IgD-negative memory B cell (primary cell): ENCODE measurements at regions not wholly inside any gene's neighbourhood (a gene's known extent, or its start where the extent isn't known, plus 50 kb on each side); places are given as distances from the start of the nearest gene placed in this dataset.
A peak's percentile ranks its signal among the peaks of the same experiment; 100 is the strongest.
"Not testable (repeated sequence)": the region's sequence is repeated elsewhere in the genome, so short reads cannot be mapped to it uniquely, and the experiment has no call there.

Experiments used
- H3K27ac Mint-ChIP-seq, 3 donors: one replicate each; pipeline ENCODE4 v1.8.0; 2020 to 2022; ENCODE audit warnings: mild to moderate bottlenecking in 3 of 3, mixed read lengths in 3 of 3, moderate library complexity in 1 of 3
- H3K27me3 Mint-ChIP-seq: one replicate; pipeline ENCODE4 v1.8.0; 2021; ENCODE audit warnings: mixed read lengths
- H3K36me3 Mint-ChIP-seq: one replicate; pipeline ENCODE4 v1.8.0; 2020; ENCODE audit warnings: mild to moderate bottlenecking, mixed read lengths
- H3K4me1 Mint-ChIP-seq, 3 donors: one replicate each; pipeline ENCODE4 v1.8.0; 2020 to 2022; ENCODE audit warnings: mixed read lengths in 3 of 3, mild to moderate bottlenecking in 1 of 3
- H3K4me3 Mint-ChIP-seq, 4 donors: one replicate each; pipeline ENCODE4 v1.8.0; 2020 to 2022; ENCODE audit warnings: mild to moderate bottlenecking in 4 of 4, mixed read lengths in 4 of 4, moderate library complexity in 3 of 4
- H3K9me3 Mint-ChIP-seq, 3 donors: one replicate each; pipeline ENCODE4 v1.8.0; 2020 to 2021; ENCODE audit warnings: mixed read lengths in 3 of 3, mild to moderate bottlenecking in 1 of 3

DNA sequence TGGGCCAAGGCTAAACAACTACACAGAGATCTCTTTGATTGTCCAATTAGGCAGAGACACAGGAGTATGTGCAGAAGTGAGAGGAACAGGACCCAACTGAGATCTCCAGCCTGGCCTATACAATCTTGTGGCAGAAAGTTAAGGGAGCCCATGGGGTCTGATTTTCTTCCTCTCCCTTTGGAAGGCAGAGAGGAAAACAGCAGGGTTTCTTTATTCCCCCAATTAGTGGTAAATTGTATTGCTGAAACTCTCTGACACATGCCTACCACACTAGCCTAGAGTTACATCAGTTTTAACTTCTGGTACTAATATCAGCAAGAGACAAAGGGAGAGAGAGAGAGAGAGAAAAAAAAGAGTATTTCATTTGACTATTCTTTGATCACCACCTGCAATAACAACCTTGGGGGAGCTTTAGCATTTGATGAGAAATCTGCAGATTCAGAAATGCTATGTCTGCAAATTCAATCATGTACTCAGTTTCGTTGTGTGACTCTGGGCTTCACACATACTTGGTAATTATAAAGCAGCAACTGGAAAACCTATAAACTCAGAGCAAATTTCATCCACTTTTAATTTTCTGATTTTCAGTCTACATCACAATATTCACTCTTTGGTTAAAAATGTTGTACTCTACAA is 260.3 kb upstream of the SPTLC3 start:
- Mint-ChIP-seq H3K4me1 (no peaks in the 10 kb centered on the region), H3K4me3 (no peak overlapping the region), H3K27me3 (no peaks in the 10 kb centered on the region), H3K9me3 (peaks cover 2 to 4% (median 3%) of the 10 kb centered on the region in 3 donors), H3K36me3 (no peaks in the 10 kb centered on the region), H3K27ac (no peak overlapping the region)

DNA sequence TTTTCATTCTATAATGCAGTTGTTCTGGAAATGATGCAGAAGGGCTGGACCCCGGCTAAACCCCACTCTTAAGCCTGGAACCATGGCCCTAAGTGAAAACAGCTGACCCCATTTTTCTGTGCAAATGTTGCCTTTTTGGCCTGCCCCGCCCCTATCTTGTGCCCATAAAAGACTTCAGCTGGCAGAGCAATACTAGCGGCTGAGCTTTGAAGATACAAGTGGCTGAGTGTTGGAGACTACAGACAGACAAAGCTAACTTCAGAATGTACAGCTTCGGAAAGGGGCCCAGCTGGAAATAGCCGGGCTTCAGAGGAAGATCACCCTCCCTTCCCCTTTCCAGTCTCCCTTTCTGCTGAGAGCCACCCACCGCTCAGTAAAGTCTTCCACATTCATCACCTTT is 258.6 kb upstream of the SPTLC3 start:
- Mint-ChIP-seq H3K27me3 (no peaks in the 10 kb centered on the region), H3K27ac (no peak overlapping the region), H3K4me3 (no peak overlapping the region), H3K36me3 (no peaks in the 10 kb centered on the region), H3K4me1 (no peaks in the 10 kb centered on the region), H3K9me3 (peaks cover 3 to 4% (median 4%) of the 10 kb centered on the region in 3 donors)

DNA sequence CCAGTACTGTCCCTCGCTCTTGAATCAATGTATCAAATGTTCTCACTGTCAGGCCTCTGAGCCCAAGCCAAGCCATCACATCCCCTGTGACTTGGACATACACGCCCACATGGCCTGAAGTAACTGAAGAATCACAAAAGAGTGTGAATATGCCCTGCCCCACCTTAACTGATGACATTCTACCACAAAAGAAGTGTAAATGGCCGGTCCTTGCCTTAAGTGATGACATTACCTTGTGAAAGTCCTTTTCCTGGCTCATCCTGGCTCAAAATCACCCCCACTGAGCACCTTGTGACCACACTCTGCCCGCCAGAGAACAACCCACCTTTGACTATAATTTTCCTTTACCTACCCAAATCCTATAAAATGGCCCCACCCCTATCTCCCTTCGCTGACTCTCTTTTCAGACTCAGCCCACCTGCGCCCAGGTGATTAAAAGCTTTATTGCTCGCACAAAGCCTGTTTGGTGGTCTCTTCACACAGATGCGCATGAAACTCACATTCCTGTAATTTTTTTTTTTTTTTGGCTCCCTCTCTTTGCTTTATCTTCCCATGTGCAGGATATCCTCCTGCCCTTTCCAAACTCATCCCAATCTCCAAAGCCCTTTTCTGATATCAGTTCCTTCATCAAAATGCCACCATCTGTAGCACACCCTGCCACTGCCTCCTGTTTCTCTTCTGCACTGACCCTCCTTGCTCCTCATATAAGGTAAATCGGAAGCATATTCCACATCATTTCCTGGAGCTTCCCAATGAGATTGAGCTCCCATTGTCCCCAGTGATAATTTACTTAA is 255.7 kb upstream of the SPTLC3 start:
- not testable (repeated sequence) for H3K36me3 Mint-ChIP-seq, H3K27me3 Mint-ChIP-seq, H3K4me1 Mint-ChIP-seq, H3K27ac Mint-ChIP-seq, H3K4me3 Mint-ChIP-seq, H3K9me3 Mint-ChIP-seq

DNA sequence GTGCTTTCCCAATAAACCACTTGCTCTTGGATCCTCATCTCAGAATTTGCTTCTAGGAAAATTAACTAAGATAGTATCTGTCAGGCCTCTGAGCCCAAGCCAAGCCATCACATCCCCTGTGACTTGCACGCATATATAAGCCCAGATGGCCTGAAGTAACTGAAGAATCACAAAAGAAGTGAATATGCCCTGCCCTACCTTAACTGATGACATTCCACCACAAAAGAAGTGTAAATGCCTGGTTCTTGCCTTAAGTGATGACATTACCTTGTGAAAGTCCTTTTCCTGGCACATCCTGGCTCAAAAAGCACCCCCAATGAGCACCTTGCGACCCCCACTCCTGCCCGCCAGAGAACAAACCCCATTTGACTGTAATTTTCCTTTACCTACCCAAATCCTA is 255.0 kb upstream of the SPTLC3 start:
- H3K27me3 Mint-ChIP-seq, H3K36me3 Mint-ChIP-seq, H3K9me3 Mint-ChIP-seq, H3K4me1 Mint-ChIP-seq, H3K4me3 Mint-ChIP-seq, H3K27ac Mint-ChIP-seq: not testable (repeated sequence)

DNA sequence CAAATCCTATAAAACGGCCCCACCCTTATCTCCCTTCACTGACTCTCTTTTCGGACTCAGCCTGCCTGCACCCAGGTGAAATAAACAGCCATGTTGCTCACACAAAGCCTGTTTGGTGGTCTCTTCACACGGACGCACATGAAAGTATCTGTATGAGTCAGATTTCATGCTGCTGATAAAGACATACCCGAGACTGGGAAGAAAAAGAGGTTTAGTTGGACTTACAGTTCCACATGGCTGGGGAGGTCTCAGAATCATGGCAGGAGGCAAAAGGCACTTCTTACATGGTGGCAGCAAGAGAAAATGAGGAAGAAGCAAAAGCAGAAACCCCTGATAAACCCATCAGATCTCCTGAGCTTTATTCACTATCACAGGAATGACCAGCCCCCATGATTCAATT is 249.3 kb upstream of the SPTLC3 start:
- not testable (repeated sequence) for H3K27me3 Mint-ChIP-seq, H3K4me1 Mint-ChIP-seq, H3K4me3 Mint-ChIP-seq, H3K27ac Mint-ChIP-seq, H3K36me3 Mint-ChIP-seq, H3K9me3 Mint-ChIP-seq

DNA sequence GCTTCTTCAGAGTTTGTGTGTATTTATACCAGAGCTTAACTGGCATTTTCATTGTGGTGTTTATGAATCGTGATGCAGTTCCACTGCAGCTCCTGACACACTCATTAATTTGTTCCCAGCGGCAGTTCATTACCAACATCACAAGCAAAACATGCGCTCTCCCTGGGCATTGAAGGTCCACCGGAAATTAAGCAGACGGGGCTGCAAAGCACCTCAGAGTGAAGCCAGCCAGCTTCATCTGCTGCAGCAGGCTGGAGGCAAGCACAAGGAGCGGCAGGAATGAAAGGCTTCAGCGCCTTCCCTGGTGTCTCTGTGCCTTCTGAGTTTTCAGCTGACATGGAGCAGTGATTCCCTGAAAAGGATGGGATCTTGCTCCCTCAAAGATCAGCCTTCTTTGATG is 246.0 kb upstream of the SPTLC3 start:
- Mint-ChIP-seq H3K27ac (no peak overlapping the region), H3K9me3 (peaks cover under 1 to 3% (median 2%) of the 10 kb centered on the region in 3 donors), H3K27me3 (no peaks in the 10 kb centered on the region), H3K36me3 (no peaks in the 10 kb centered on the region), H3K4me3 (no peak overlapping the region), H3K4me1 (no peaks in the 10 kb centered on the region)

DNA sequence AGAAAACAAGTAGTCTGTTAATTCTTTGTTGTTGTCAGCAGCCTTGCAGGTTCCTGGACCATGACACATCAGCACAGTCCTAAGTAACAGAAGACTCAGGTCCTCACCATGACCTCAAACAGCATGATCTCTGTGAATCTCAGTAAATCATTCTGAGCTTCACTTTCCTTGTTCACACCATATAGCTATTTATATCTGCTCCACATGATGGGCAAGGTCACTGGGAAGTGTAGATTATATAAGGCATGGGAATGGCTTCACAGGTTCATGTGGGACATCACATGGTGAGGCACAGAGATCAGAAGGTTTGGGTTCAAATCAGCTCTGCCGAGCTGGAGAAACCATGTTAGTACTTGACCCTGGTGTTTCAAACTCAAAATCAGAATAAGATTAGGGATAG is 245.4 kb upstream of the SPTLC3 start:
- peaks cover 0 to 3% (median under 1%) of the 10 kb centered on the region in 3 donors for H3K9me3 Mint-ChIP-seq
- H3K4me1 Mint-ChIP-seq, result no peaks in the 10 kb centered on the region
- no peak overlapping the region for H3K27ac Mint-ChIP-seq
- H3K27me3 Mint-ChIP-seq, result no peaks in the 10 kb centered on the region
- H3K36me3 Mint-ChIP-seq, result no peaks in the 10 kb centered on the region
- no peak overlapping the region for H3K4me3 Mint-ChIP-seq

DNA sequence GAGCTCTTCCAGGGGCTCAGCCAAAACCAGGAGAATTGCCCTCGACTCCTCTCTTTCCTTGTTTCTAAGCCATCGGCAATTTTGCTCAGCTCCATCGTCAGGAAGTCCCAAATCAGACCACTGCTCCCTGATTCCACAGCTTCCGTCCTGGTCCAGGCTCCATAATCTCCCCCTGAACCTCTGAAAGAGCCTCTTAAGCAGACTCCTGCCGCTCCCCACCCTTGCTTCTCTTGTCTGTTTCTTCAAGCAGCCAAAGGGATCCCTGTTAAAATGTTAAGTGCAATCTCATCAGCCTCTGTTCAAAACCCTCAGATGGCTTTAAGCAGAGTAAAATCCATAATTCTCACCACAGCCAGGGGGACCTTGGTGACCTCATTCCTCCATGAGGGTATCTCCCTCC is 244.7 kb upstream of the SPTLC3 start:
- Mint-ChIP-seq H3K36me3 (no peaks in the 10 kb centered on the region), H3K27me3 (no peaks in the 10 kb centered on the region), H3K4me3 (no peak overlapping the region), H3K4me1 (no peaks in the 10 kb centered on the region), H3K27ac (no peak overlapping the region), H3K9me3 (peaks cover 0 to 2% (median 0%) of the 10 kb centered on the region in 3 donors)

DNA sequence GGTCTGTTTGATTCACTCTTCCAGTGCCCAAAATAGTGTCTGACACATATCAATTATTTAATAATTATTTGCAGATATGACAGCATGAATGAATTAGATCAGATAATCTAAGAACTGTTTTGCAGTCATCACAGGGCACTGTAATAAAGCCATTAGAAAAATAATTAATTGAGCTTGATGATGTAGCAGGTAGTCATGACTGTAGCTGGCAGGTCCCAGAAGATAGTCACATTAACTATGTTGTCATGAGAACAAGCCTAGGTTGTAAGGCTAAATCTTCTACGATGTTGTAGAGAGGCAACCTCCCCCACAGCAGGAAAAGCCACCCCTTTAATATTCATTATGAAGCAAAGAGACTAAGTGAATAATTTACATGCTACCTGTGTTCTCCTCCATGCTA is 243.9 kb upstream of the SPTLC3 start:
- Mint-ChIP-seq H3K27ac (no peak overlapping the region), H3K4me1 (no peaks in the 10 kb centered on the region), H3K9me3 (peaks cover 0 to 3% (median 2%) of the 10 kb centered on the region in 3 donors), H3K27me3 (no peaks in the 10 kb centered on the region), H3K36me3 (no peaks in the 10 kb centered on the region), H3K4me3 (no peak overlapping the region)

DNA sequence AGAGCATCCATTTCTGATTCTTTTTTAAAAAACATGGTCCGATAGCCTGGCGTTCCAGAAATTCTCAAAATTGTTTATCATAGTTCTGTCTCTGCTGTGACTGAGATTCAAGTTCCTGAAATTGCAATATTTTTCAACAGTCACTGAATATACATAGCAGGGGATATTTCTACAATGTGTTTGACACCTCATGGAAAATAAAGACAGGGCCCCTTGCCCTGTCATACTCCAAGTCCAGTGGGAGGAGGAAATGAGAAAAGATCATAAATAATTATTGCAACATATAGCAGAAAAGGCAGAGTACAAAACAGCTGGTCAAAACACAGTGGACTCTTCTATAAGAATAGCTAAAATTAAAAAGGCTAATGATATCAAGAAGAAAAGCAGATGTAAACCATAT is 234.8 kb upstream of the SPTLC3 start:
- Mint-ChIP-seq H3K4me3 (no peak overlapping the region), H3K36me3 (peaks cover 3% of the 10 kb centered on the region), H3K27me3 (no peaks in the 10 kb centered on the region), H3K9me3 (peaks cover 2 to 26% (median 4%) of the 10 kb centered on the region in 3 donors), H3K4me1 (peaks cover 0 to 2% (median 0%) of the 10 kb centered on the region in 3 donors), H3K27ac (peak overlapping the region in 1 of 3 donors; percentile 14)

DNA sequence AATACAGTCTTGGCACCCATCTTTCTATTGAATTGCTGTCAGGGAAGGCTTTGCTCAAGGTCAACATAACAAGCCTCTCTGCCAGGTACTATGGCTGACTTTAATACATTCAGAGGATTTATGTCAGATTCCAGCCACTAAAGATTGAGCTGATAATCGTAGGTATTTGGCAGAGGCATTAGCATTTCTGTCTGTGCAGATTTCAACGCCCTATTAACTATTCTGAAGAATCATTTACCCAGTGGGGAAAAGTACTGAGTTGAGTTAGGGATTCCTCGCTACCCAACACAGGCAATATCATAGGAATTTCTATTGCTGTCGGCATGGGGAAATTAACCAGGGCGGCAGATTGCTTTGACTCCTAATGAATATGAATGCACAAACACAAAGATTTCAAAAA is 233.7 kb upstream of the SPTLC3 start:
- Mint-ChIP-seq H3K27ac (no peak overlapping the region), H3K27me3 (no peaks in the 10 kb centered on the region), H3K9me3 (peaks cover 2 to 21% (median 4%) of the 10 kb centered on the region in 3 donors), H3K4me1 (peaks cover 0 to 2% (median 0%) of the 10 kb centered on the region in 3 donors), H3K4me3 (no peak overlapping the region), H3K36me3 (peaks cover 3% of the 10 kb centered on the region)

DNA sequence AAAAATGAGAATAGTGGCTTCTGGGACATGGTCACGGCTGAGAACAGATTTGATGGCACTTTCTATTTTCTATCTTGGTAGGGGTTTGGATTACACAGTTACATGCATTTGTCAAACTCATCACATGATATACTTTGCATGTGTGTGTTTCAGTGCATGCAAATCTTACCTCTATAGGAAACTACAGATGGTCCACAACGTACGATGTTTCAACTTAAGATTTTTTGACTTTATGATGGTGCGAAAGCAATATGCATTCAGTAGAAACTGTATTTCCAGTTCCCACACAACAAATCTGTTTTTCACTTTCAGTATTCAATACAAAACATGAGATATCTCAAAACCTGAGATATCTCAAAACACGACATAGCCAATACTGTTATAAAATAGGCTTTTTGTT is 231.8 kb upstream of the SPTLC3 start:
- no peaks in the 10 kb centered on the region for H3K27me3 Mint-ChIP-seq
- H3K27ac Mint-ChIP-seq, result no peak overlapping the region
- peaks cover 3% of the 10 kb centered on the region for H3K36me3 Mint-ChIP-seq
- no peaks in the 10 kb centered on the region for H3K4me1 Mint-ChIP-seq
- H3K4me3 Mint-ChIP-seq, result no peak overlapping the region
- peaks cover 0 to 13% (median 4%) of the 10 kb centered on the region in 3 donors for H3K9me3 Mint-ChIP-seq

DNA sequence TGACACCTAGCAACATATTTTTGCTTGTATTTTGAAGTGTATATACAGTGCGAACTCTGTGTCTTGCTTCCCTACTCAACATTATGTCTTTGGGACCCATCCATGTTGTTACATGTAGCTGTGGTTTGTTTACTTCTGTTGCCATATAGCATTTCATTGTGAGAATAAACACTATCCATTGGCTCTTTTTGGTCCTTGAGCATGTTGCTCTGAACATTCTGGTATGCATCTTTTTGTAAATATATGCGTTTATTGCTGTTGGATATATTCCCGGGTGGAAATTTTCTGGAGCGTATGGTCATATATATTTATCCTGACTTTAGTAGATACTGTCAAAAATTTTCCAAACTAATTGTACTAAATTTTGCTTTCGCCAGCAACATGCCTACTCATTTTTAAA is 222.5 kb upstream of the SPTLC3 start:
- H3K27me3 Mint-ChIP-seq, result no peaks in the 10 kb centered on the region
- H3K27ac Mint-ChIP-seq, result no peak overlapping the region
- H3K9me3 Mint-ChIP-seq, result peaks cover 2 to 9% (median 2%) of the 10 kb centered on the region in 3 donors
- H3K4me1 Mint-ChIP-seq, result no peaks in the 10 kb centered on the region
- H3K4me3 Mint-ChIP-seq, result no peak overlapping the region
- no peaks in the 10 kb centered on the region for H3K36me3 Mint-ChIP-seq

DNA sequence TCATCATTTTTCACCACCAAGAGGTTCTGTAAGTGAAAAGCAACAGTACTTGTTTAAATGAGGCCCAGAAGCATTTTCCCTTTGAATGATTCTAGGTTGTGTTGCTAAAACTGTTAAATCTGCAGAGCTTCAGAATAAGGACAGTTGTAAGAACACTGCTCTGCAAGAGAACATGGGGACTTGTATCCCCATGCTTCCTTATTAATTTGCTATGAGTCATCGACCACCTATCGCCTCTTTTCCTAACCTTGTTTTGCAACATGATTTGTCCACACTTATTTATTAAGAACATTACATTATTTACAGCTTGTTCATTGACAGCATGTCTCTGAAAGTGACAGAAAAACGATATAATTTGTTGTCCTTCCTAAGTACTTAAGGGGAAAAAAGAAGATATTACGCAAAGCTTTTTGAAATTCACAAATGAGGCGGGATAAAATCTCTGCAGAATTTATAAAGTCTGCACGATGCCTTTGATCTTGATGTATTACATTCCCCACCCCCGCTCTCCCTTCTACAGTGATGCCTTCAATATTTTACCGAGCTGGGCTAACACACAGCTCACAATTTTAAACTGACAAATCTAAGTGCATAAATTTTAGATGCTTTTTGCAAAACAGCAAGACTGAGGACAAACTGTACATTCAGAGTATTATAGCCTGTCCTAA is 220.0 kb upstream of the SPTLC3 start:
- no peaks in the 10 kb centered on the region for H3K36me3 Mint-ChIP-seq
- H3K27me3 Mint-ChIP-seq, result no peaks in the 10 kb centered on the region
- H3K4me1 Mint-ChIP-seq, result no peaks in the 10 kb centered on the region
- peaks cover 2 to 3% (median 2%) of the 10 kb centered on the region in 3 donors for H3K9me3 Mint-ChIP-seq
- no peak overlapping the region for H3K27ac Mint-ChIP-seq
- H3K4me3 Mint-ChIP-seq, result no peak overlapping the region

DNA sequence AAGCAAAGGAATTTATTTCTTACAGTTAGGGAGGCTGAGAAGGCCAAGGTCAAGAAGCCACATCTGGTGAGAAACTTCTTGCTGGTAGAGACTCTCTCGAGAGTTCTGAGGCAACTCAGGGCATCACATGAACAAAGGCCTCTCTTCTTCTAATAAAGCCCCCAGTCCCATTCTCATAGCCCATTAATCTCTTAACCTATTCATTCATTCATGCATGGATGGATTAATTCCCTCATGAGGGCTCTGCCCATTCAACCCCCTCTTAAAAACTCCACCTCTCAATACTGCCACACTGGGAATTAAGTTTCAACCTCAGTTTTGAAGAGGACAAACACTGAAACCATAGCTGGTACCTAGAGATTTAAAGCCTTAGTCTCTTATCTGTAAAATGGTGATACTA is 217.9 kb upstream of the SPTLC3 start:
- Mint-ChIP-seq H3K4me1 (no peaks in the 10 kb centered on the region), H3K27ac (no peak overlapping the region), H3K9me3 (peaks cover 2 to 3% (median 2%) of the 10 kb centered on the region in 3 donors), H3K36me3 (no peaks in the 10 kb centered on the region), H3K27me3 (no peaks in the 10 kb centered on the region), H3K4me3 (no peak overlapping the region)
